GM12891 (cell line): ENCODE measurements at regions not wholly inside any gene's neighbourhood (a gene's known extent, or its start where the extent isn't known, plus 50 kb on each side); places are given as distances from the start of the nearest gene placed in this dataset.

Source experiments
- POLR2A ChIP-seq: IDR thresholded peaks from 2 replicates; pipeline ENCODE4 v1.6.1; 2011; ENCODE audit warnings: low read depth, low read length, control low read depth
- POU2F2 ChIP-seq: IDR thresholded peaks from 2 replicates; pipeline ENCODE4 v1.6.1; 2011; ENCODE audit warnings: low read depth, mild to moderate bottlenecking, control low read depth, low read length, moderate library complexity

DNA sequence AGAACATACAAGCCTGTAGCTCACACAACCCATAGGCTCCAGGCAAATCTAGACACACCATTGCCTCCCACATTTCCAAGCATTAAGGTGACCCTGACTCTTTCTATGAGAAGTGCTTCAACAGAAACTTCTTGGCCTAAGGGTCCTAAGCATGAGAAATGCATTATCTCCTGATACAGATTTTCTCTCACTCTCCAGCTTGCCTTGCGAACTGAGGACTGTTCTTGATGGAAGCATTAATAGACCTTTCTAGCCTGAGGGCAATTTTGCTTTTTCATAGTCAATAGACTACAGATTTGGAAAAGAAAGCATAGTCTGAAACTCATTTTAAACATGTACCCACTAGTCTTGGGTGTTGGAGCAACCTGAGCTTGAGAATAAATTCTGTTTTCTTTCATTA, 1801.3 kb upstream of the PCDH7 start:
- no peak for TF ChIP-seq POLR2A
- TF ChIP-seq POU2F2, result no peak
